A673 (cell line): ENCODE measurements at regions not wholly inside any gene's neighbourhood (a gene's known extent, or its start where the extent isn't known, plus 50 kb on each side); places are given as distances from the start of the nearest gene placed in this dataset.

Experiments used
- BruUV-seq: library from RNA; stranded (reverse); fragments of 400-500 nt; replicated peaks from 2 replicates; lab custom pipeline; 2021; lab: Mats Ljungman, UMichigan
- CTCF ChIA-PET: fragments of 300-600 bp; sonication (Branson Sonifier 250); formaldehyde crosslinking; loops from one replicate; lab custom pipeline; 2022; ENCODE audit warnings: antibody characterized with exemption; lab: Charles Lee
- POLR2A ChIA-PET: fragments of 300-600 bp; sonication (Branson Sonifier 250); formaldehyde crosslinking; loops from one replicate; lab custom pipeline; 2022; ENCODE audit warnings: antibody characterized with exemption; ENCODE audit not compliant: low non-redundant PET; lab: Charles Lee
- DNase-seq: peaks from one replicate; pipeline ENCODE4 v3.0.0-alpha.2; 2015; ENCODE audit warnings: low spot score
- H3K27ac ChIP-seq: fragments of 200-600 bp; sonication (generic); 2 replicates; pipeline ENCODE4 v1.5.1; 2016; ENCODE audit warnings: mixed run types, low read depth, mild to moderate bottlenecking, mixed read lengths, antibody characterized with exemption, low read length; ENCODE audit not compliant: poor library complexity, severe bottlenecking
- H3K27me3 ChIP-seq: fragments of 200-600 bp; sonication (generic); replicated peaks from 2 replicates; pipeline ENCODE4 v1.6.1; 2017; ENCODE audit warnings: mixed run types, low read depth, mild to moderate bottlenecking, mixed read lengths, antibody characterized with exemption, low read length; ENCODE audit not compliant: insufficient read depth, poor library complexity
- H3K36me3 ChIP-seq: fragments of 200-600 bp; sonication (generic); 2 replicates; pipeline ENCODE4 v1.6.1; 2016; ENCODE audit warnings: mixed run types, mild to moderate bottlenecking, mixed read lengths, antibody characterized with exemption, low read length; ENCODE audit not compliant: insufficient read depth, poor library complexity, severe bottlenecking
- H3K4me1 ChIP-seq: fragments of 200-600 bp; sonication (generic); 2 replicates; pipeline ENCODE4 v1.6.1; 2017; ENCODE audit warnings: mixed run types, mild to moderate bottlenecking, mixed read lengths, antibody characterized with exemption, low read length; ENCODE audit not compliant: insufficient read depth, poor library complexity, severe bottlenecking
- H3K4me3 ChIP-seq: fragments of 200-600 bp; sonication (generic); 2 replicates; pipeline ENCODE4 v1.5.1; 2016; ENCODE audit warnings: low read depth, mixed run types, mild to moderate bottlenecking, mixed read lengths, low read length; ENCODE audit not compliant: poor library complexity, severe bottlenecking
- H3K9me3 ChIP-seq: fragments of 200-600 bp; sonication (generic); 2 replicates; pipeline ENCODE4 v1.6.1; 2016; ENCODE audit warnings: mixed run types, low read depth, mild to moderate bottlenecking, mixed read lengths, antibody characterized with exemption, low read length; ENCODE audit not compliant: poor library complexity, severe bottlenecking
- EZH2 ChIP-seq: fragments of 200-600 bp; sonication (generic); IDR thresholded peaks from 2 replicates; pipeline ENCODE4 v1.6.1; 2017; ENCODE audit warnings: borderline replicate concordance, low read depth, mild to moderate bottlenecking, mixed read lengths, antibody characterized with exemption, low read length; ENCODE audit not compliant: poor library complexity, severe bottlenecking
- intact Hi-C: fragments of 100-400 bp; cut with micrococcal nuclease; formaldehyde crosslinking; loops from one replicate; pipeline ENCODE4 v1.10.0; 2022; ENCODE audit not compliant: unreplicated experiment
- TF ChIP-seq, protein P1 (sequence below): fragments of 300-800, 200-600 bp; sonication (generic); conservative IDR thresholded peaks from 2 replicates; pipeline ENCODE4 v1.5.1; 2017; ENCODE audit warnings: low read depth, mild to moderate bottlenecking, antibody characterized with exemption, low read length, moderate library complexity, mixed read lengths

- no peaks in the 10 kb centered on the region for H3K36me3 ChIP-seq
- CTCF ChIA-PET: no interaction called here
- no peak for TF ChIP-seq EZH2
- TF ChIP-seq, protein P1, sequence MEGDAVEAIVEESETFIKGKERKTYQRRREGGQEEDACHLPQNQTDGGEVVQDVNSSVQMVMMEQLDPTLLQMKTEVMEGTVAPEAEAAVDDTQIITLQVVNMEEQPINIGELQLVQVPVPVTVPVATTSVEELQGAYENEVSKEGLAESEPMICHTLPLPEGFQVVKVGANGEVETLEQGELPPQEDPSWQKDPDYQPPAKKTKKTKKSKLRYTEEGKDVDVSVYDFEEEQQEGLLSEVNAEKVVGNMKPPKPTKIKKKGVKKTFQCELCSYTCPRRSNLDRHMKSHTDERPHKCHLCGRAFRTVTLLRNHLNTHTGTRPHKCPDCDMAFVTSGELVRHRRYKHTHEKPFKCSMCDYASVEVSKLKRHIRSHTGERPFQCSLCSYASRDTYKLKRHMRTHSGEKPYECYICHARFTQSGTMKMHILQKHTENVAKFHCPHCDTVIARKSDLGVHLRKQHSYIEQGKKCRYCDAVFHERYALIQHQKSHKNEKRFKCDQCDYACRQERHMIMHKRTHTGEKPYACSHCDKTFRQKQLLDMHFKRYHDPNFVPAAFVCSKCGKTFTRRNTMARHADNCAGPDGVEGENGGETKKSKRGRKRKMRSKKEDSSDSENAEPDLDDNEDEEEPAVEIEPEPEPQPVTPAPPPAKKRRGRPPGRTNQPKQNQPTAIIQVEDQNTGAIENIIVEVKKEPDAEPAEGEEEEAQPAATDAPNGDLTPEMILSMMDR: no peak
- no peak for DNase-seq
- H3K4me1 ChIP-seq: no peaks in the 10 kb centered on the region
- POLR2A ChIA-PET: no interaction called here
- H3K27ac ChIP-seq: no peak overlapping the region
- no peaks in the 10 kb centered on the region for H3K9me3 ChIP-seq
- intact Hi-C loops: no loop called here
- no peaks in the 10 kb centered on the region for H3K27me3 ChIP-seq
- no TSS peak for BruUV-seq
- H3K4me3 ChIP-seq: no peak overlapping the region
Measured at GRCh38 chr5:26323794-26324193, 714.6 kb downstream of the CDH9 start.

DNA sequence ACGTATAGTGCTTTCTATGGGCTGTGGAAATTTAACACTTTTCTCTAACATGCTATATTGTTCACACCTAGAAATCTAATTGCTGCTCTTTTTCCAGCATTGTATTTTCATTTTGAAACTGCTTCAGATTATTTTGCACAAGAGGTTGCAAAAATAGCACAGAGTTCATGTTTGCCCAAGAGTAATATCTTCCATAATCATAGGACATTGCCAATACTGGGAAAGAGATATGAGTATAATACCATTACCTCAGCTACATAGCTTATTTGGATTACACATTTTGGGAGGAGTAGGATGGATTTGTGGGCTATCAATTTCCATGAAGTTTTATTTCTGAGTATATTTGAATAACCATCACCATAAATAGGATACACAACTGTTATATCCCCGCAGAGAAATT, 717.1 kb downstream of the CDH9 start:
- no peak for DNase-seq
- no peaks in the 10 kb centered on the region for H3K4me1 ChIP-seq
- H3K4me3 ChIP-seq: no peak overlapping the region
- H3K27ac ChIP-seq: no peak overlapping the region
- ChIA-PET POLR2A (no interaction called here), CTCF (no interaction called here)
- BruUV-seq: no TSS peak
- no peaks in the 10 kb centered on the region for H3K9me3 ChIP-seq
- intact Hi-C loops: no loop called here
- TF ChIP-seq, protein P1: no peak
- TF ChIP-seq EZH2: no peak
- H3K36me3 ChIP-seq: no peaks in the 10 kb centered on the region
- H3K27me3 ChIP-seq: no peaks in the 10 kb centered on the region

DNA sequence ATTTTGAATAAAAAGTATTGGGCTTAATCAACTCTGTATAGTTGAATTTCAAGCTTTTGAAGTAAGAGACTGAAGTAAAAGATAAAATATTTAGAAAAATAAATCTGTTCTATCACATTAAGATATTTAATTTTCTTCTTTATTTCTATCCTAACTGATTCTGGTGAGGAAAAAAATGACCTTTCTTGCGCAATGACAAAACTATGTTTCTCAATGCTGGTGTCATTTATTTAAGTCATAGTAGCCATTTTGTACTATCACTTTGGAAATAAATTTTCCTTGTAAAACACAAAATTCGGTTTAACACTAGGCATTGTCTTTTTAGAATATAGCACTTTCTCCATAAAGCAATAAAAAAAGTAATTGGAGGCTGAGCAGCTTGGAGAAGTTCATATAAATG, 728.0 kb downstream of the CDH9 start:
- Histone ChIP-seq H3K27ac (no peak overlapping the region), H3K4me3 (no peak overlapping the region), H3K36me3 (no peaks in the 10 kb centered on the region), H3K27me3 (no peaks in the 10 kb centered on the region), H3K4me1 (no peaks in the 10 kb centered on the region), H3K9me3 (no peaks in the 10 kb centered on the region)
- intact Hi-C loops: no loop called here
- ChIA-PET CTCF (no interaction called here), POLR2A (no interaction called here)
- DNase-seq: no peak
- TF ChIP-seq, protein P1: no peak
- no peak for TF ChIP-seq EZH2
- BruUV-seq: no TSS peak
